HEK293T (cell line): ENCODE measurements at regions not wholly inside any gene's neighbourhood (a gene's known extent, or its start where the extent isn't known, plus 50 kb on each side); places are given as distances from the start of the nearest gene placed in this dataset.

Source experiments
- ARNT ChIP-seq: fragments of 450-650 bp; IDR thresholded peaks from 2 replicates; pipeline ENCODE4 v1.6.1; 2017; ENCODE audit warnings: mild to moderate bottlenecking
- BHLHE40 ChIP-seq: fragments of 450-650 bp; IDR thresholded peaks from 2 replicates; pipeline ENCODE4 v1.6.1; 2016; ENCODE audit warnings: mild to moderate bottlenecking, moderate library complexity, borderline replicate concordance
- FOXA1 ChIP-seq: fragments of 450-650 bp; IDR thresholded peaks from 2 replicates; pipeline ENCODE4 v1.6.1; 2016; ENCODE audit warnings: mild to moderate bottlenecking
- FOXK2 ChIP-seq: fragments of 450-650 bp; IDR thresholded peaks from 2 replicates; pipeline ENCODE4 v1.6.1; 2016; ENCODE audit warnings: mild to moderate bottlenecking
- HDGF ChIP-seq: fragments of 450-650 bp; IDR thresholded peaks from 2 replicates; pipeline ENCODE4 v1.6.1; 2017; ENCODE audit warnings: antibody characterized with exemption, borderline replicate concordance
- L3MBTL2 ChIP-seq: fragments of 450-650 bp; conservative IDR thresholded peaks from 2 replicates; pipeline ENCODE4 v1.6.1; 2016; ENCODE audit warnings: mild to moderate bottlenecking
- LEF1 ChIP-seq: fragments of 450-650 bp; IDR thresholded peaks from 2 replicates; pipeline ENCODE4 v1.6.1; 2017; ENCODE audit warnings: mild to moderate bottlenecking, borderline replicate concordance
- NFRKB ChIP-seq: fragments of 450-650 bp; IDR thresholded peaks from 2 replicates; pipeline ENCODE4 v1.6.1; 2016; ENCODE audit warnings: mild to moderate bottlenecking, moderate library complexity
- SP1 ChIP-seq: fragments of 450-650 bp; IDR thresholded peaks from 2 replicates; pipeline ENCODE4 v1.6.1; 2017
- SUZ12 ChIP-seq: fragments of 450-650 bp; IDR thresholded peaks from 2 replicates; pipeline ENCODE4 v1.6.1; 2016; ENCODE audit warnings: mild to moderate bottlenecking
- TARDBP ChIP-seq: fragments of 450-650 bp; IDR thresholded peaks from 2 replicates; pipeline ENCODE4 v1.6.1; 2016

- TF ChIP-seq SP1 (no peak), L3MBTL2 (no peak), FOXK2 (no peak), BHLHE40 (no peak), ARNT (no peak), HDGF (no peak), TARDBP (no peak), SUZ12 (no peak), LEF1 (no peak), NFRKB (no peak), FOXA1 (no peak)
These were observed 82.6 kb upstream of the CCDC91 start for GRCh38 chr12:28107679-28108078.
